Activated naive CD8-positive, alpha-beta T cell treated with anti-CD3 and anti-CD28 coated beads, Interleukin-2, amount 50 U/mL, for 24 hours (primary cell): ENCODE measurements at regions not wholly inside any gene's neighbourhood (a gene's known extent, or its start where the extent isn't known, plus 50 kb on each side); places are given as distances from the start of the nearest gene placed in this dataset.
"Not testable (repeated sequence)": the region's sequence is repeated elsewhere in the genome, so short reads cannot be mapped to it uniquely, and the experiment has no call there.

ENCODE experiments used
- ATAC-seq: fragments of 150-1000 bp; cut with Tn5 transposase; one replicate; pipeline ENCODE4 v1.10.0; 2021
- DNase-seq: peaks from one replicate; pipeline ENCODE4 v3.0.0; 2021
- H3K27ac Mint-ChIP-seq: one replicate; pipeline ENCODE4 v1.8.0; 2021; ENCODE audit warnings: mild to moderate bottlenecking, mixed read lengths
- H3K27me3 Mint-ChIP-seq: one replicate; pipeline ENCODE4 v1.8.0; 2021; ENCODE audit warnings: mixed read lengths
- H3K36me3 Mint-ChIP-seq: one replicate; pipeline ENCODE4 v1.8.0; 2021; ENCODE audit warnings: low read depth, mixed read lengths
- H3K4me1 Mint-ChIP-seq: one replicate; pipeline ENCODE4 v1.8.0; 2021; ENCODE audit warnings: mixed read lengths
- H3K4me3 Mint-ChIP-seq: one replicate; pipeline ENCODE4 v1.8.0; 2021; ENCODE audit warnings: mild to moderate bottlenecking, moderate library complexity, mixed read lengths
- H3K9me3 Mint-ChIP-seq: one replicate; pipeline ENCODE4 v1.8.0; 2021; ENCODE audit warnings: mixed read lengths

DNA sequence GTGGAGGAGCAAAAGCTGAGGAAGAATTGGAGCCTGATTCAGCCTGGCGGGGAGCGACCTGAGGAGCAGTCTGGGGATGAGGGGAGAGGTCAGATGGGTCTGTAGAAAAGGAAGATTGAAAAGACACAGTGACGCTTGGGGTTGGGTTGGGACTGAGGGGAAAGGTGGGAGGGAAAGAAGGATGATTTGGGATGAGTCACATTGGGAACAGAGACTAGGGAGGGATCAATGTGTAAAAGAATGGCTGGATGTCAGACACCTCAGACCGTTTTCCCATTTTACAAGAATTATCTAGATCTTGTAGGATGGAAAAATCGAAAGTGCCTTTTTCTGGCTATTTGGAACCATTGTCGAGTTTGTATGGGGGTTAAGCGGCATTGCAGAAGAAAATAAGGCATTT lies 1076.5 kb downstream of the DNAJB9 start:
- no peaks in the 10 kb centered on the region for H3K9me3 Mint-ChIP-seq
- H3K27ac Mint-ChIP-seq = no peak overlapping the region
- no peaks in the 10 kb centered on the region for H3K27me3 Mint-ChIP-seq
- no peak overlapping the region for H3K4me3 Mint-ChIP-seq
- H3K36me3 Mint-ChIP-seq = no peaks in the 10 kb centered on the region
- no peak for ATAC-seq
- DNase-seq = no peak
- H3K4me1 Mint-ChIP-seq = no peaks in the 10 kb centered on the region

GRCh38 chr7:109646594-109646993 lies 1076.9 kb downstream of the DNAJB9 start:
- not testable (repeated sequence) for H3K27me3 Mint-ChIP-seq, DNase-seq, H3K9me3 Mint-ChIP-seq, H3K36me3 Mint-ChIP-seq, H3K4me3 Mint-ChIP-seq, H3K4me1 Mint-ChIP-seq, H3K27ac Mint-ChIP-seq, ATAC-seq

- not testable (repeated sequence) for H3K9me3 Mint-ChIP-seq, H3K27me3 Mint-ChIP-seq, DNase-seq, H3K36me3 Mint-ChIP-seq, H3K4me1 Mint-ChIP-seq, H3K4me3 Mint-ChIP-seq, ATAC-seq, H3K27ac Mint-ChIP-seq
Measured at GRCh38 chr7:109647263-109647662, 1077.6 kb downstream of the DNAJB9 start.

GRCh38 chr7:109659261-109659660 lies 1089.6 kb downstream of the DNAJB9 start:
- H3K4me1 Mint-ChIP-seq = no peaks in the 10 kb centered on the region
- H3K36me3 Mint-ChIP-seq = no peaks in the 10 kb centered on the region
- no peak overlapping the region for H3K4me3 Mint-ChIP-seq
- H3K9me3 Mint-ChIP-seq = no peaks in the 10 kb centered on the region
- H3K27me3 Mint-ChIP-seq = no peaks in the 10 kb centered on the region
- DNase-seq = no peak
- no peak for ATAC-seq
- no peak overlapping the region for H3K27ac Mint-ChIP-seq

DNA sequence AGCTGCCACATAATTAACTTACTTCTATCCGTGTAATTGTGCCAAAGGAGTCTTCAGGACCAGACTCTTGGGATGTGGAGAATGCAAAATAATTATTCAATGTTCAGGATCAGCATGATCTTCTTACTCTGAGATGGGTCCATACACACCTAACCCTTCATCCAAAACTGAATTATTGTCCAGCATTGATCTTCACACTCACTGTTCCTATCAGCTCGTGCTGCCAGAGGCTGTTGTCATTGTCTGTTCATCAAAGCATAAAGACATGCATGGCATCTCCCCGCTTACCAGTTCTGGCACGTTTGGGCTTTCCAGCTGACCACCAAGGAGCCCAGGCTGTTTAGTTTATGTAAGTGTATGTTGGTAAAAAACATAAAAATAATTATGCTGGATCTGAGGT lies 1090.7 kb downstream of the DNAJB9 start:
- H3K4me3 Mint-ChIP-seq = no peak overlapping the region
- H3K36me3 Mint-ChIP-seq = no peaks in the 10 kb centered on the region
- DNase-seq (no peak), ATAC-seq (no peak)
- H3K9me3 Mint-ChIP-seq = no peaks in the 10 kb centered on the region
- H3K27ac Mint-ChIP-seq = no peak overlapping the region
- no peaks in the 10 kb centered on the region for H3K27me3 Mint-ChIP-seq
- no peaks in the 10 kb centered on the region for H3K4me1 Mint-ChIP-seq

- Mint-ChIP-seq H3K27ac (no peak overlapping the region), H3K36me3 (no peaks in the 10 kb centered on the region)
- no peak for ATAC-seq
Measured at GRCh38 chr7:109663806-109664205, 1094.1 kb downstream of the DNAJB9 start.

GRCh38 chr7:109687269-109687668 lies 1117.6 kb downstream of the DNAJB9 start:
- not testable (repeated sequence) for H3K4me1 Mint-ChIP-seq, H3K9me3 Mint-ChIP-seq, ATAC-seq, H3K27ac Mint-ChIP-seq, DNase-seq, H3K36me3 Mint-ChIP-seq, H3K4me3 Mint-ChIP-seq, H3K27me3 Mint-ChIP-seq

More at GRCh38 chr7:109663806-109664205, 1094.1 kb downstream of the DNAJB9 start:
- H3K27me3 Mint-ChIP-seq = no peaks in the 10 kb centered on the region
- DNase-seq = no peak
- no peak overlapping the region for H3K4me3 Mint-ChIP-seq
- peaks cover 5% of the 10 kb centered on the region for H3K9me3 Mint-ChIP-seq
- no peaks in the 10 kb centered on the region for H3K4me1 Mint-ChIP-seq

DNA sequence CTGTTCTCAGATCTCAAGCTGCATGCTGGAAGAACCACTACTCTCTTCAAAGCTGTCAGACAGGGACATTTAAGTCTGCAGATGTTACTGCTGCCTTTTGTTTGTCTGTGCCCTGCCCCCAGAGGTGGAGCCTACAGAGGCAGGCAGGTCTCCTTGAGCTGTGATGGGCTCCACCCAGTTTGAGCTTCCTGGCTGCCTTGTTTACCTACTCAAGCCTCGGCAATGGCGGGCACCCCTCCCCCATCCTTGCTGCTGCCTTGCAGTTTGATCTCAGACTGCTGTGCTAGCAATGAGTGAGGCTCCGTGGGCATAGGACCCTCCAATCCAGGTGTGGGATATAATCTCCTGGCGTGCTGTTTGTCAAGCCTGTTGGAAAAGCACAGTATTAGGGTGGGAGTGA lies 1122.9 kb downstream of the DNAJB9 start:
- H3K27ac Mint-ChIP-seq, H3K27me3 Mint-ChIP-seq, H3K4me3 Mint-ChIP-seq, H3K9me3 Mint-ChIP-seq, H3K4me1 Mint-ChIP-seq, H3K36me3 Mint-ChIP-seq, ATAC-seq, DNase-seq: not testable (repeated sequence)

GRCh38 chr7:109694149-109695071 lies 1124.7 kb downstream of the DNAJB9 start:
- no peak overlapping the region for H3K4me3 Mint-ChIP-seq
- H3K36me3 Mint-ChIP-seq = no peaks in the 10 kb centered on the region
- no peak overlapping the region for H3K27ac Mint-ChIP-seq
- H3K27me3 Mint-ChIP-seq = no peaks in the 10 kb centered on the region
- no peaks in the 10 kb centered on the region for H3K9me3 Mint-ChIP-seq
- no peaks in the 10 kb centered on the region for H3K4me1 Mint-ChIP-seq
- ATAC-seq (no peak), DNase-seq (no peak)

- H3K4me3 Mint-ChIP-seq = no peak overlapping the region
- H3K27me3 Mint-ChIP-seq = no peaks in the 10 kb centered on the region
- no peak for DNase-seq
- ATAC-seq = no peak
- H3K9me3 Mint-ChIP-seq = no peaks in the 10 kb centered on the region
- no peaks in the 10 kb centered on the region for H3K4me1 Mint-ChIP-seq
- H3K27ac Mint-ChIP-seq = no peak overlapping the region
- no peaks in the 10 kb centered on the region for H3K36me3 Mint-ChIP-seq
Measured at GRCh38 chr7:109695419-109695818, 1125.7 kb downstream of the DNAJB9 start.

DNA sequence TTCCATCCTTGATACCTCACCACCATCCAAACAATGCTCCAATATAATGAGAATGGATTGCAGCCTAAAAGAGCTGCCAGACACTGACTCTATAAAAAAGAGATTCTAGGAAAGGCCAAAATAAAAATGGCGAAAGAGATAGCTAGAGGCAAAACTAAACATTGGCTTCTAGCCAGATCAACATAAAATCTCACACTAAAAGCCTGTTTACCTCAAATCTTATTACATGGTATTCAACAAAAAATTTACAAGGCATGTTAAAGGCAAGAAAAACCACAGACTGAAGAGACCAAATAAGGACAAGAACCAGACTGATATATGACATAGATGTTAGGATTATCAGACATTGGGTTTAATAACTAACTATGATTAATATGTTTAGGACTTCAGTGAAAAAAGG lies 1127.0 kb downstream of the DNAJB9 start:
- Mint-ChIP-seq H3K9me3 (no peaks in the 10 kb centered on the region), H3K4me3 (no peak overlapping the region), H3K36me3 (no peaks in the 10 kb centered on the region), H3K27me3 (no peaks in the 10 kb centered on the region), H3K27ac (no peak overlapping the region), H3K4me1 (no peaks in the 10 kb centered on the region)
- no peak for ATAC-seq
- DNase-seq = no peak

GRCh38 chr7:109699661-109700060 lies 1130.0 kb downstream of the DNAJB9 start:
- Mint-ChIP-seq H3K4me3 (no peak overlapping the region), H3K9me3 (peaks cover 7% of the 10 kb centered on the region), H3K27me3 (no peaks in the 10 kb centered on the region), H3K4me1 (no peaks in the 10 kb centered on the region), H3K36me3 (no peaks in the 10 kb centered on the region), H3K27ac (no peak overlapping the region)
- ATAC-seq (no peak), DNase-seq (no peak)

- Mint-ChIP-seq H3K36me3 (no peaks in the 10 kb centered on the region), H3K27me3 (no peaks in the 10 kb centered on the region), H3K4me3 (no peak overlapping the region), H3K27ac (no peak overlapping the region), H3K4me1 (no peaks in the 10 kb centered on the region), H3K9me3 (no peaks in the 10 kb centered on the region)
- DNase-seq = no peak
- no peak for ATAC-seq
Measured at GRCh38 chr7:109713366-109713765, 1143.7 kb downstream of the DNAJB9 start.

- H3K27ac Mint-ChIP-seq, ATAC-seq, H3K9me3 Mint-ChIP-seq, H3K36me3 Mint-ChIP-seq, DNase-seq, H3K4me3 Mint-ChIP-seq, H3K4me1 Mint-ChIP-seq, H3K27me3 Mint-ChIP-seq: not testable (repeated sequence)
Measured at GRCh38 chr7:109719359-109719758, 1149.7 kb downstream of the DNAJB9 start.

GRCh38 chr7:109734601-109735000 lies 1164.9 kb downstream of the DNAJB9 start:
- Mint-ChIP-seq H3K4me3 (no peak overlapping the region), H3K27ac (no peak overlapping the region), H3K36me3 (no peaks in the 10 kb centered on the region), H3K9me3 (no peaks in the 10 kb centered on the region), H3K4me1 (no peaks in the 10 kb centered on the region), H3K27me3 (no peaks in the 10 kb centered on the region)
- ATAC-seq (no peak), DNase-seq (no peak)
